Breast epithelium (tissue), 3 donors: ENCODE measurements at regions not wholly inside any gene's neighbourhood (a gene's known extent, or its start where the extent isn't known, plus 50 kb on each side); places are given as distances from the start of the nearest gene placed in this dataset.

Experiments used
- CTCF ChIP-seq, 3 donors: fragments of 450-650 bp; IDR thresholded peaks; one replicate each; pipeline ENCODE4 v1.5.1; 2016 to 2017; ENCODE audit warnings: antibody characterized with exemption in 3 of 3, mild to moderate bottlenecking in 3 of 3, moderate library complexity in 3 of 3
- POLR2A ChIP-seq: fragments of 450-650 bp; IDR thresholded peaks from one replicate; pipeline ENCODE4 v1.6.1; 2016; ENCODE audit warnings: antibody characterized with exemption, mild to moderate bottlenecking, moderate library complexity
- POLR2AphosphoS5 ChIP-seq, 3 donors: sonication (generic); formaldehyde crosslinking; IDR thresholded peaks; one replicate each; pipeline ENCODE4 v1.6.1; 2017; ENCODE audit warnings: antibody characterized with exemption in 3 of 3

- TF ChIP-seq POLR2AphosphoS5 (IDR thresholded peaks at IDR 0.05) (no peak), CTCF (IDR thresholded peaks at IDR 0.05) (no peak), POLR2A (no peak)
Observed at GRCh38 chr4:1499465-1499864, 93.2 kb upstream of the NKX1-1 start.
